ENCODE measurements at regions not wholly inside any gene's neighbourhood (a gene's known extent, or its start where the extent isn't known, plus 50 kb on each side); places are given as distances from the start of the nearest gene placed in this dataset.

GRCh38 chr20:11218173-11218680 lies 544.4 kb upstream of the JAG1 start:
- Histone ChIP-seq H3K9me3 (ENCODE audit: control insufficient read depth, low read length) (no peaks in the 10 kb centered on the region), H3K27me3 (ENCODE audit: control insufficient read depth, insufficient read depth) (no peaks in the 10 kb centered on the region), H3K4me3 (ENCODE audit: low read length) (no peak overlapping the region), H3K4me1 (ENCODE audit: control insufficient read depth, insufficient read depth, low read length) (peaks cover 10% of the 10 kb centered on the region), H3K27ac (ENCODE audit: low read length) (no peak overlapping the region)
- intact Hi-C loops (cut with DNase I) = no loop called here
- 38% methylated on average over 2 of the region's 2 CpGs for WGBS
- no peak for DNase-seq
- ATAC-seq = no peak

GRCh38 chr20:11219192-11219591 lies 545.4 kb upstream of the JAG1 start:
- intact Hi-C loops (cut with DNase I) = no loop called here
- DNase-seq (no peak), ATAC-seq (no peak)
- Histone ChIP-seq H3K4me3 (ENCODE audit: low read length) (no peak overlapping the region), H3K27ac (ENCODE audit: low read length) (no peak overlapping the region), H3K4me1 (ENCODE audit: control insufficient read depth, insufficient read depth, low read length) (peaks cover 10% of the 10 kb centered on the region), H3K9me3 (ENCODE audit: control insufficient read depth, low read length) (no peaks in the 10 kb centered on the region), H3K27me3 (ENCODE audit: control insufficient read depth, insufficient read depth) (no peaks in the 10 kb centered on the region)
- 93% methylated on average over 3 of the region's 3 CpGs for WGBS

GRCh38 chr20:11221046-11221445 lies 547.2 kb upstream of the JAG1 start:
- DNase-seq (no peak), ATAC-seq (no peak)
- WGBS = 40% methylated on average over 2 of the region's 2 CpGs
- H3K27ac ChIP-seq (ENCODE audit: low read length) = no peak overlapping the region
- H3K4me3 ChIP-seq (ENCODE audit: low read length) = no peak overlapping the region
- no peaks in the 10 kb centered on the region for H3K9me3 ChIP-seq (ENCODE audit: control insufficient read depth, low read length)
- intact Hi-C loops (cut with DNase I) = no loop called here
- no peaks in the 10 kb centered on the region for H3K27me3 ChIP-seq (ENCODE audit: control insufficient read depth, insufficient read depth)
- peaks cover 5% of the 10 kb centered on the region for H3K4me1 ChIP-seq (ENCODE audit: control insufficient read depth, insufficient read depth, low read length)

- Histone ChIP-seq H3K27me3 (ENCODE audit: control insufficient read depth, insufficient read depth) (no peaks in the 10 kb centered on the region), H3K4me3 (ENCODE audit: low read length) (no peak overlapping the region), H3K27ac (ENCODE audit: low read length) (no peak overlapping the region), H3K9me3 (ENCODE audit: control insufficient read depth, low read length) (no peaks in the 10 kb centered on the region), H3K4me1 (ENCODE audit: control insufficient read depth, insufficient read depth, low read length) (peaks cover 3% of the 10 kb centered on the region)
- DNase-seq = no peak
- 65% methylated on average over 1 of the region's 1 CpG for WGBS
- ATAC-seq = no peak
- intact Hi-C loops (cut with DNase I) = no loop called here
Measured at GRCh38 chr20:11222243-11222642, 548.4 kb upstream of the JAG1 start.

- Histone ChIP-seq H3K27ac (ENCODE audit: low read length) (no peak overlapping the region), H3K27me3 (ENCODE audit: control insufficient read depth, insufficient read depth) (no peaks in the 10 kb centered on the region), H3K4me3 (ENCODE audit: low read length) (no peak overlapping the region), H3K9me3 (ENCODE audit: control insufficient read depth, low read length) (no peaks in the 10 kb centered on the region), H3K4me1 (ENCODE audit: control insufficient read depth, insufficient read depth, low read length) (peaks cover 8% of the 10 kb centered on the region)
- ATAC-seq (no peak), DNase-seq (no peak)
- 99% methylated on average over 3 of the region's 3 CpGs for WGBS
- intact Hi-C loops (cut with DNase I) = no loop called here
Measured at GRCh38 chr20:11227602-11228001, 553.8 kb upstream of the JAG1 start.

GRCh38 chr20:11229772-11230171 lies 556.0 kb upstream of the JAG1 start:
- ATAC-seq (peak; percentile 91 to 95), DNase-seq (peak; percentile 79 to 85 (median 79))
- no peaks in the 10 kb centered on the region for H3K27me3 ChIP-seq (ENCODE audit: control insufficient read depth, insufficient read depth)
- intact Hi-C loops (cut with DNase I) = no loop called here
- no peaks in the 10 kb centered on the region for H3K9me3 ChIP-seq (ENCODE audit: control insufficient read depth, low read length)
- peaks cover 8% of the 10 kb centered on the region for H3K4me1 ChIP-seq (ENCODE audit: control insufficient read depth, insufficient read depth, low read length)
- 14% methylated on average over 3 of the region's 3 CpGs for WGBS
- H3K4me3 ChIP-seq (ENCODE audit: low read length) = no peak overlapping the region
- H3K27ac ChIP-seq (ENCODE audit: low read length) = peak overlapping the region; percentile 85

GRCh38 chr20:11230999-11231398 lies 557.2 kb upstream of the JAG1 start:
- peaks cover 8% of the 10 kb centered on the region for H3K4me1 ChIP-seq (ENCODE audit: control insufficient read depth, insufficient read depth, low read length)
- DNase-seq (no peak), ATAC-seq (no peak)
- intact Hi-C loops (cut with DNase I) = no loop called here
- H3K9me3 ChIP-seq (ENCODE audit: control insufficient read depth, low read length) = no peaks in the 10 kb centered on the region
- no peaks in the 10 kb centered on the region for H3K27me3 ChIP-seq (ENCODE audit: control insufficient read depth, insufficient read depth)
- H3K4me3 ChIP-seq (ENCODE audit: low read length) = no peak overlapping the region
- H3K27ac ChIP-seq (ENCODE audit: low read length) = no peak overlapping the region
- 93% methylated on average over 1 of the region's 1 CpG for WGBS

GRCh38 chr20:11231742-11232648 lies 558.2 kb upstream of the JAG1 start:
- no peak overlapping the region for H3K27ac ChIP-seq (ENCODE audit: low read length)
- 86% methylated on average over 11 of the region's 11 CpGs for WGBS

GRCh38 chr20:11232896-11233295 lies 559.1 kb upstream of the JAG1 start:
- intact Hi-C loops (cut with DNase I) = no loop called here
- no peak for ATAC-seq
- H3K27ac ChIP-seq (ENCODE audit: low read length) = no peak overlapping the region
- 83% methylated on average over 8 of the region's 8 CpGs for WGBS
- DNase-seq = no peak
- peaks cover 8% of the 10 kb centered on the region for H3K4me1 ChIP-seq (ENCODE audit: control insufficient read depth, insufficient read depth, low read length)
- no peaks in the 10 kb centered on the region for H3K9me3 ChIP-seq (ENCODE audit: control insufficient read depth, low read length)
- no peak overlapping the region for H3K4me3 ChIP-seq (ENCODE audit: low read length)
- no peaks in the 10 kb centered on the region for H3K27me3 ChIP-seq (ENCODE audit: control insufficient read depth, insufficient read depth)

More at GRCh38 chr20:11231742-11232648, 558.2 kb upstream of the JAG1 start:
- no peaks in the 10 kb centered on the region for H3K27me3 ChIP-seq (ENCODE audit: control insufficient read depth, insufficient read depth)
- peak in 2 of 3 donors; percentile 31 to 42 for DNase-seq
- no peak for ATAC-seq
- H3K4me3 ChIP-seq (ENCODE audit: low read length) = no peak overlapping the region
- H3K9me3 ChIP-seq (ENCODE audit: control insufficient read depth, low read length) = no peaks in the 10 kb centered on the region
- H3K4me1 ChIP-seq (ENCODE audit: control insufficient read depth, insufficient read depth, low read length) = peaks cover 8% of the 10 kb centered on the region
- intact Hi-C loops (cut with DNase I) = no loop called here

GRCh38 chr20:11234181-11234580 lies 560.4 kb upstream of the JAG1 start:
- ATAC-seq = no peak
- WGBS = 10% methylated on average over 1 of the region's 1 CpG
- H3K27me3 ChIP-seq (ENCODE audit: control insufficient read depth, insufficient read depth) = no peaks in the 10 kb centered on the region
- H3K9me3 ChIP-seq (ENCODE audit: control insufficient read depth, low read length) = no peaks in the 10 kb centered on the region
- H3K4me1 ChIP-seq (ENCODE audit: control insufficient read depth, insufficient read depth, low read length) = peaks cover 4% of the 10 kb centered on the region
- H3K4me3 ChIP-seq (ENCODE audit: low read length) = no peak overlapping the region
- no peak overlapping the region for H3K27ac ChIP-seq (ENCODE audit: low read length)
- intact Hi-C loops (cut with DNase I) = no loop called here
- DNase-seq = no peak

GRCh38 chr20:11234608-11235007 lies 560.8 kb upstream of the JAG1 start:
- intact Hi-C loops (cut with DNase I) = no loop called here
- Histone ChIP-seq H3K9me3 (ENCODE audit: control insufficient read depth, low read length) (no peaks in the 10 kb centered on the region), H3K4me3 (ENCODE audit: low read length) (no peak overlapping the region), H3K27me3 (ENCODE audit: control insufficient read depth, insufficient read depth) (no peaks in the 10 kb centered on the region), H3K4me1 (ENCODE audit: control insufficient read depth, insufficient read depth, low read length) (peaks cover 2% of the 10 kb centered on the region), H3K27ac (ENCODE audit: low read length) (no peak overlapping the region)
- DNase-seq = no peak
- no peak for ATAC-seq
- 55% methylated on average over 1 of the region's 1 CpG for WGBS

All from right cardiac atrium (tissue), 5 donors.